Tibial nerve (tissue), 4 donors: ENCODE measurements at regions not wholly inside any gene's neighbourhood (a gene's known extent, or its start where the extent isn't known, plus 50 kb on each side); places are given as distances from the start of the nearest gene placed in this dataset.

Source experiments
- DNase-seq, 2 donors: peaks; one replicate each; pipeline ENCODE4 v3.0.0-alpha.2; 2019; ENCODE audit warnings: low spot score in 2 of 2
- H3K27ac ChIP-seq, 4 donors: fragments of 200-600 bp; sonication (generic) in 3 of 4; one replicate each; pipeline ENCODE4 v1.5.1; 2017 to 2019; ENCODE audit warnings: mild to moderate bottlenecking in 1 of 4
- H3K27me3 ChIP-seq, 2 donors: fragments of 200-600 bp; sonication (generic) in 1 of 2; one replicate each; pipeline versions ENCODE4 v1.5.1 to v1.6.0; 2017 to 2019
- H3K36me3 ChIP-seq, 3 donors: fragments of 200-600 bp; sonication (generic); one replicate each; pipeline ENCODE4 v1.5.1; 2018 to 2019
- H3K4me1 ChIP-seq, 4 donors: fragments of 200-600 bp; sonication (generic) in 3 of 4; one replicate each; pipeline ENCODE4 v1.5.1; 2017 to 2019
- H3K4me3 ChIP-seq, 4 donors: fragments of 200-600 bp; sonication (generic) in 3 of 4; one replicate each; pipeline ENCODE4 v1.5.1; 2017 to 2019; ENCODE audit warnings: mild to moderate bottlenecking in 1 of 4, moderate library complexity in 1 of 4
- H3K9me3 ChIP-seq, 4 donors: fragments of 200-600 bp; sonication (generic) in 3 of 4; one replicate each; pipeline ENCODE4 v1.5.1; 2017 to 2019
- CTCF ChIP-seq, 5 experiments: fragments of 200-600 bp in 3 of 5; fragments of 450-650 bp in 2 of 5; sonication (generic) in 3 of 5; IDR thresholded peaks; one replicate each; pipeline ENCODE4 v1.5.1; 2016 to 2019; ENCODE audit warnings: antibody characterized with exemption in 5 of 5, mild to moderate bottlenecking in 3 of 5, moderate library complexity in 2 of 5
- EP300 ChIP-seq, 2 donors: sonication (generic); formaldehyde crosslinking; IDR thresholded peaks; one replicate each; pipeline ENCODE4 v1.6.1; 2017; ENCODE audit warnings: antibody characterized with exemption in 2 of 2, mild to moderate bottlenecking in 1 of 2
- POLR2A ChIP-seq, 2 donors: fragments of 450-650 bp; IDR thresholded peaks; one replicate each; pipeline ENCODE4 v1.6.1; 2017; ENCODE audit warnings: antibody characterized with exemption in 2 of 2, mild to moderate bottlenecking in 2 of 2, moderate library complexity in 2 of 2
- WGBS, 2 donors: methylation state at CpG; one replicate each; pipeline ENCODE4 v1.1.5; 2018; 5-methylcytosine and 5-hydroxymethylcytosine counted together

- no peak for DNase-seq
- H3K9me3 ChIP-seq = peaks cover 0 to 7% (median 0%) of the 10 kb centered on the region in 4 donors
- no peaks in the 10 kb centered on the region for H3K27me3 ChIP-seq
- no peaks in the 10 kb centered on the region for H3K4me1 ChIP-seq
- H3K27ac ChIP-seq = no peak overlapping the region
- TF ChIP-seq CTCF (IDR thresholded peaks at IDR 0.05) (no peak), EP300 (IDR thresholded peaks at IDR 0.05) (no peak), POLR2A (IDR thresholded peaks at IDR 0.05) (no peak)
- H3K36me3 ChIP-seq = no peaks in the 10 kb centered on the region
- H3K4me3 ChIP-seq = no peak overlapping the region
Measured at GRCh38 chr12:114986178-114986714, 302.3 kb upstream of the TBX3 start.

GRCh38 chr12:114984634-114985061, 300.7 kb upstream of the TBX3 start:
- no peak for TF ChIP-seq CTCF (IDR thresholded peaks at IDR 0.05)
- TF ChIP-seq POLR2A (IDR thresholded peaks at IDR 0.05) = no peak
- no peak for TF ChIP-seq EP300 (IDR thresholded peaks at IDR 0.05)
- no peaks in the 10 kb centered on the region for H3K36me3 ChIP-seq
- no peaks in the 10 kb centered on the region for H3K27me3 ChIP-seq
- peaks cover 0 to 7% (median 0%) of the 10 kb centered on the region in 4 donors for H3K9me3 ChIP-seq
- no peak overlapping the region for H3K4me3 ChIP-seq
- H3K27ac ChIP-seq = no peak overlapping the region
- DNase-seq = no peak
- 87 to 96% methylated on average over 2 of the region's 2 CpGs for WGBS, 2 donors
- H3K4me1 ChIP-seq = no peaks in the 10 kb centered on the region

- H3K4me1 ChIP-seq = no peaks in the 10 kb centered on the region
- H3K36me3 ChIP-seq = no peaks in the 10 kb centered on the region
- WGBS, 2 donors = 63% methylated on average over 2 of the region's 2 CpGs
- H3K4me3 ChIP-seq = no peak overlapping the region
- TF ChIP-seq EP300 (IDR thresholded peaks at IDR 0.05) (no peak), CTCF (IDR thresholded peaks at IDR 0.05) (no peak), POLR2A (IDR thresholded peaks at IDR 0.05) (no peak)
- no peak overlapping the region for H3K27ac ChIP-seq
- peaks cover 0 to 12% (median 0%) of the 10 kb centered on the region in 4 donors for H3K9me3 ChIP-seq
- no peak for DNase-seq
- H3K27me3 ChIP-seq = no peaks in the 10 kb centered on the region
Measured at GRCh38 chr12:114982760-114983159, 298.8 kb upstream of the TBX3 start.

GRCh38 chr12:114981036-114981435, 297.1 kb upstream of the TBX3 start:
- Histone ChIP-seq H3K27ac (no peak overlapping the region), H3K4me3 (no peak overlapping the region), H3K27me3 (no peaks in the 10 kb centered on the region), H3K9me3 (peaks cover 0 to 12% (median 0%) of the 10 kb centered on the region in 4 donors), H3K4me1 (no peaks in the 10 kb centered on the region), H3K36me3 (no peaks in the 10 kb centered on the region)
- DNase-seq = no peak
- 53 to 56% methylated on average over 4 of the region's 4 CpGs for WGBS, 2 donors
- no peak for TF ChIP-seq POLR2A (IDR thresholded peaks at IDR 0.05)
- TF ChIP-seq CTCF (IDR thresholded peaks at IDR 0.05) = no peak
- TF ChIP-seq EP300 (IDR thresholded peaks at IDR 0.05) = no peak

- TF ChIP-seq CTCF (IDR thresholded peaks at IDR 0.05) (no peak), POLR2A (IDR thresholded peaks at IDR 0.05) (no peak), EP300 (IDR thresholded peaks at IDR 0.05) (no peak)
- H3K9me3 ChIP-seq = peaks cover 0 to 6% (median 0%) of the 10 kb centered on the region in 4 donors
- H3K4me3 ChIP-seq = no peak overlapping the region
- peaks cover 0 to 6% (median 0%) of the 10 kb centered on the region in 4 donors for H3K4me1 ChIP-seq
- H3K27ac ChIP-seq = no peak overlapping the region
- no peak for DNase-seq
- H3K36me3 ChIP-seq = no peaks in the 10 kb centered on the region
- no peaks in the 10 kb centered on the region for H3K27me3 ChIP-seq
Measured at GRCh38 chr12:114976959-114977358, 293.0 kb upstream of the TBX3 start.
